OCI-LY7 (cell line): ENCODE measurements at regions not wholly inside any gene's neighbourhood (a gene's known extent, or its start where the extent isn't known, plus 50 kb on each side); places are given as distances from the start of the nearest gene placed in this dataset.

Experiments
- BruUV-seq: library from RNA; stranded (reverse); fragments of 400-500 nt; replicated peaks from 2 replicates; lab custom pipeline; 2021; lab: Mats Ljungman, UMichigan
- CTCF ChIA-PET: fragments of 300-600 bp; sonication (Branson Sonifier 250); formaldehyde crosslinking; loops from one replicate; lab custom pipeline; 2022; ENCODE audit warnings: antibody characterized with exemption; ENCODE audit not compliant: unreplicated experiment; lab: Charles Lee
- POLR2A ChIA-PET: fragments of 300-600 bp; sonication (Branson Sonifier 250); formaldehyde crosslinking; loops from one replicate; lab custom pipeline; 2022; ENCODE audit warnings: antibody characterized with exemption; lab: Charles Lee
- DNase-seq: peaks from one replicate; pipeline ENCODE4 v3.0.0-alpha.2; 2015; ENCODE audit warnings: low spot score
- H2AFZ ChIP-seq: fragments of 200-600 bp; sonication (generic), shearing (Covaris generic); 2 replicates; pipeline ENCODE4 v1.6.1; 2014; ENCODE audit warnings: mild to moderate bottlenecking, antibody characterized with exemption, low read length, moderate library complexity
- H3K27ac ChIP-seq: fragments of 200-600 bp; sonication (generic); 2 replicates; pipeline ENCODE4 v1.5.1; 2014; ENCODE audit warnings: mixed run types, low read depth, mild to moderate bottlenecking, moderate library complexity, low read length, inconsistent platforms; ENCODE audit not compliant: poor library complexity, severe bottlenecking
- H3K36me3 ChIP-seq: fragments of 200-600 bp; sonication (generic); 2 replicates; pipeline ENCODE4 v1.6.1; 2014; ENCODE audit warnings: mild to moderate bottlenecking, antibody characterized with exemption, low read length, moderate library complexity, mixed read lengths; ENCODE audit not compliant: insufficient read depth
- H3K4me1 ChIP-seq: fragments of 200-600 bp; sonication (generic); 2 replicates; pipeline ENCODE4 v1.5.1; 2014; ENCODE audit warnings: mild to moderate bottlenecking, low read length; ENCODE audit not compliant: insufficient read depth, poor library complexity, severe bottlenecking
- H3K4me2 ChIP-seq: fragments of 200-600 bp; sonication (generic); 2 replicates; pipeline ENCODE4 v1.6.1; 2014; ENCODE audit warnings: mild to moderate bottlenecking, low read length
- H3K4me3 ChIP-seq: fragments of 200-600 bp; sonication (generic); 2 replicates; pipeline ENCODE4 v1.5.1; 2014; ENCODE audit warnings: mild to moderate bottlenecking, low read depth, low read length; ENCODE audit not compliant: poor library complexity, severe bottlenecking
- H3K79me2 ChIP-seq: fragments of 200-600 bp; sonication (generic); 2 replicates; pipeline ENCODE4 v1.6.1; 2016; ENCODE audit warnings: low read depth, mild to moderate bottlenecking, low read length, moderate library complexity, mixed read lengths; ENCODE audit not compliant: insufficient read depth
- H3K9me2 ChIP-seq: fragments of 200-600 bp; sonication (generic); 2 replicates; pipeline ENCODE4 v1.6.1; 2016; ENCODE audit warnings: mild to moderate bottlenecking, low read length, mixed read lengths; ENCODE audit not compliant: insufficient read depth
- H3K9me3 ChIP-seq: fragments of 200-600 bp; sonication (generic); 2 replicates; pipeline ENCODE4 v1.6.1; 2014; ENCODE audit warnings: mild to moderate bottlenecking, mixed run types, low read length, mixed read lengths
- H4K20me1 ChIP-seq: fragments of 200-600 bp; sonication (generic); 2 replicates; pipeline ENCODE4 v1.6.1; 2014; ENCODE audit warnings: mild to moderate bottlenecking, antibody characterized with exemption, low read length, moderate library complexity, mixed read lengths; ENCODE audit not compliant: insufficient read depth
- CTCF ChIP-seq: fragments of 200-600 bp; sonication (generic); conservative IDR thresholded peaks from 2 replicates; pipeline ENCODE4 v1.5.1; 2014; ENCODE audit warnings: mild to moderate bottlenecking, antibody characterized with exemption, low read length, moderate library complexity, mixed read lengths
- EZH2phosphoT487 ChIP-seq: fragments of 200-600 bp; sonication (generic); IDR thresholded peaks from 2 replicates; pipeline ENCODE4 v1.6.1; 2018; ENCODE audit warnings: low read depth, borderline replicate concordance, mild to moderate bottlenecking, mixed run types, antibody characterized with exemption, low read length, moderate library complexity, mixed read lengths
- intact Hi-C: fragments of 100-400 bp; cut with micrococcal nuclease; formaldehyde crosslinking; loops from one replicate; pipeline ENCODE4 v1.10.0; 2022; ENCODE audit not compliant: unreplicated experiment

GRCh38 chr14:66306101-66306500, 180.1 kb upstream of the CCDC196 start:
- H3K79me2 ChIP-seq, result no peaks in the 10 kb centered on the region
- H3K4me2 ChIP-seq, result no peak overlapping the region
- H3K4me3 ChIP-seq, result no peak overlapping the region
- no peaks in the 10 kb centered on the region for H3K9me2 ChIP-seq
- no peak overlapping the region for H3K27ac ChIP-seq
- TF ChIP-seq EZH2phosphoT487 (no peak), CTCF (no peak)
- intact Hi-C loops, result no loop called here
- no peak for DNase-seq
- no peaks in the 10 kb centered on the region for H3K36me3 ChIP-seq
- ChIA-PET CTCF (no interaction called here), POLR2A (no interaction called here)
- H3K4me1 ChIP-seq, result no peaks in the 10 kb centered on the region
- no peaks in the 10 kb centered on the region for H4K20me1 ChIP-seq
- no peaks in the 10 kb centered on the region for H3K9me3 ChIP-seq
- no peak overlapping the region for H2AFZ ChIP-seq
- no TSS peak for BruUV-seq

GRCh38 chr14:66311058-66311457, 175.1 kb upstream of the CCDC196 start:
- H3K79me2 ChIP-seq, result no peaks in the 10 kb centered on the region
- intact Hi-C loops, result no loop called here
- POLR2A ChIA-PET, result no interaction called here
- no peaks in the 10 kb centered on the region for H4K20me1 ChIP-seq
- DNase-seq, result no peak
- H3K27ac ChIP-seq, result no peak overlapping the region
- no peak for TF ChIP-seq EZH2phosphoT487
- no peak for TF ChIP-seq CTCF
- no peak overlapping the region for H3K4me3 ChIP-seq
- H3K4me1 ChIP-seq, result no peaks in the 10 kb centered on the region
- no TSS peak for BruUV-seq
- H3K9me3 ChIP-seq, result no peaks in the 10 kb centered on the region
- H3K9me2 ChIP-seq, result no peaks in the 10 kb centered on the region
- no peak overlapping the region for H3K4me2 ChIP-seq
- CTCF ChIA-PET, result no interaction called here
- H3K36me3 ChIP-seq, result no peaks in the 10 kb centered on the region
- H2AFZ ChIP-seq, result no peak overlapping the region

- no peaks in the 10 kb centered on the region for H3K79me2 ChIP-seq
- no peak overlapping the region for H3K4me2 ChIP-seq
- H2AFZ ChIP-seq, result no peak overlapping the region
- H4K20me1 ChIP-seq, result no peaks in the 10 kb centered on the region
- no TSS peak for BruUV-seq
- ChIA-PET POLR2A (interaction anchor here (0.5 kb wide), 1 partner anchor 12 kb away, joined by 3 read pairs; no protein-coding TSS in a partner anchor), CTCF (no interaction called here)
- H3K36me3 ChIP-seq, result no peaks in the 10 kb centered on the region
- no peak overlapping the region for H3K27ac ChIP-seq
- H3K4me1 ChIP-seq, result no peaks in the 10 kb centered on the region
- no peak for DNase-seq
- intact Hi-C loops, result no loop called here
- no peak overlapping the region for H3K4me3 ChIP-seq
- TF ChIP-seq CTCF (no peak), EZH2phosphoT487 (no peak)
- H3K9me3 ChIP-seq, result no peaks in the 10 kb centered on the region
- H3K9me2 ChIP-seq, result no peaks in the 10 kb centered on the region
These were observed 174.2 kb upstream of the CCDC196 start for GRCh38 chr14:66311990-66312389.
